WERI-Rb-1 (cell line): ENCODE measurements at regions not wholly inside any gene's neighbourhood (a gene's known extent, or its start where the extent isn't known, plus 50 kb on each side); places are given as distances from the start of the nearest gene placed in this dataset.

Source experiments
- DNase-seq: peaks from one replicate; pipeline ENCODE4 v3.0.0-alpha.2; 2020
- H3K27ac ChIP-seq: fragments of 250-450 bp; sonication (Bioruptor Pico); 2 replicates; pipeline ENCODE4 v1.5.1; 2020; ENCODE audit warnings: mild to moderate bottlenecking, moderate library complexity
- H3K27me3 ChIP-seq: fragments of 250-450 bp; sonication (Bioruptor Pico); 2 replicates; pipeline ENCODE4 v1.5.1; 2021; ENCODE audit warnings: mild to moderate bottlenecking, low read depth, moderate library complexity; ENCODE audit not compliant: insufficient read depth, severe bottlenecking
- H3K36me3 ChIP-seq: fragments of 250-450 bp; sonication (Bioruptor Pico); 2 replicates; pipeline ENCODE4 v1.5.1; 2020; ENCODE audit warnings: mild to moderate bottlenecking, moderate library complexity
- H3K4me3 ChIP-seq: 2 replicates; pipeline ENCODE4 v1.5.1; 2011; ENCODE audit warnings: low read depth, mild to moderate bottlenecking, control low read depth, low read length
- H3K9me3 ChIP-seq: fragments of 250-450 bp; sonication (Bioruptor Pico); 2 replicates; pipeline ENCODE4 v1.5.1; 2021; ENCODE audit warnings: mild to moderate bottlenecking, moderate library complexity; ENCODE audit not compliant: severe bottlenecking
- TF ChIP-seq, protein P1 (sequence below): IDR thresholded peaks from 2 replicates; pipeline ENCODE4 v1.5.1; 2011; ENCODE audit warnings: low read depth, mild to moderate bottlenecking, control low read depth, inconsistent platforms, low read length

DNA sequence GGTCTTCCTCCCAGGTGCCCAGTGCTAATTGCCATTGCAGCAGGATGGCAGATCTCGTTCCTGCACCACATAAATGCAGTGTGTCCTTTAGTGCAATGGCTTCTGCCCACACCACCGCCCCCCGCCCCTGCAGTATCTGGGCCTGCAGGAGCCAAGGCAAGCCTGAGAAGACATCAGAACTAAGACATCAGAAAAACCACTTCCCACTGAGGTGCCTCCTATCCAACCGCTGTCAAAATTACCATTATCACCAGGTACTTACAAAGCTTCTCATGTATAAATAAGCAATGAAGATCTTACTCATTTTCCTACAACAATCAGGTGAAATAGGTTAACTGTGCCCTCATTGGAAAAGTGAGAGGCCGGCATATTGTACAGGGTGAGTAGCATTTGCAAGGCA lies 228.8 kb downstream of the FBXO15 start:
- Histone ChIP-seq H3K36me3 (no peaks in the 10 kb centered on the region), H3K4me3 (no peak overlapping the region), H3K27ac (no peak overlapping the region), H3K9me3 (no peaks in the 10 kb centered on the region), H3K27me3 (no peaks in the 10 kb centered on the region)
- TF ChIP-seq, protein P1, sequence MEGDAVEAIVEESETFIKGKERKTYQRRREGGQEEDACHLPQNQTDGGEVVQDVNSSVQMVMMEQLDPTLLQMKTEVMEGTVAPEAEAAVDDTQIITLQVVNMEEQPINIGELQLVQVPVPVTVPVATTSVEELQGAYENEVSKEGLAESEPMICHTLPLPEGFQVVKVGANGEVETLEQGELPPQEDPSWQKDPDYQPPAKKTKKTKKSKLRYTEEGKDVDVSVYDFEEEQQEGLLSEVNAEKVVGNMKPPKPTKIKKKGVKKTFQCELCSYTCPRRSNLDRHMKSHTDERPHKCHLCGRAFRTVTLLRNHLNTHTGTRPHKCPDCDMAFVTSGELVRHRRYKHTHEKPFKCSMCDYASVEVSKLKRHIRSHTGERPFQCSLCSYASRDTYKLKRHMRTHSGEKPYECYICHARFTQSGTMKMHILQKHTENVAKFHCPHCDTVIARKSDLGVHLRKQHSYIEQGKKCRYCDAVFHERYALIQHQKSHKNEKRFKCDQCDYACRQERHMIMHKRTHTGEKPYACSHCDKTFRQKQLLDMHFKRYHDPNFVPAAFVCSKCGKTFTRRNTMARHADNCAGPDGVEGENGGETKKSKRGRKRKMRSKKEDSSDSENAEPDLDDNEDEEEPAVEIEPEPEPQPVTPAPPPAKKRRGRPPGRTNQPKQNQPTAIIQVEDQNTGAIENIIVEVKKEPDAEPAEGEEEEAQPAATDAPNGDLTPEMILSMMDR = no peak
- no peak for DNase-seq

DNA sequence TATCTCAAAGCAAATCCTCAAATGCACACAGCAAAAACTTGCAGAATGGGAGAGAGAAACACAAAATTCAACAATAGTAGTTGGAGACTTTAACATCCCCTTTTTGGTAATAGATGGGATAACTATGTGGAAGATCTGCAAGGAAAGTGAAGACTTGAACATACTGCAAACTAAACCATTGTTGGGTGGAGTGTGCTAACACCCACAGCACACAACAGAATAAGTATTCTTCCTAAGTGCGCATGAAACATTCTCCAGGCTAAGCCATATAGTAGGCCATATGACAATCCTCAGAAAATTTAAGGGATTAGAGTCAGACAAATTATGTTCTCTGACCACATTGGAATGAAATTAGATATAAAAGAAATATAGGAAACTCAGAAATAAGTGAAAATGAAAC lies 230.6 kb downstream of the FBXO15 start:
- Histone ChIP-seq H3K27me3 (no peaks in the 10 kb centered on the region), H3K27ac (no peak overlapping the region), H3K4me3 (no peak overlapping the region), H3K9me3 (no peaks in the 10 kb centered on the region), H3K36me3 (no peaks in the 10 kb centered on the region)
- DNase-seq = no peak
- TF ChIP-seq, protein P1 = no peak

DNA sequence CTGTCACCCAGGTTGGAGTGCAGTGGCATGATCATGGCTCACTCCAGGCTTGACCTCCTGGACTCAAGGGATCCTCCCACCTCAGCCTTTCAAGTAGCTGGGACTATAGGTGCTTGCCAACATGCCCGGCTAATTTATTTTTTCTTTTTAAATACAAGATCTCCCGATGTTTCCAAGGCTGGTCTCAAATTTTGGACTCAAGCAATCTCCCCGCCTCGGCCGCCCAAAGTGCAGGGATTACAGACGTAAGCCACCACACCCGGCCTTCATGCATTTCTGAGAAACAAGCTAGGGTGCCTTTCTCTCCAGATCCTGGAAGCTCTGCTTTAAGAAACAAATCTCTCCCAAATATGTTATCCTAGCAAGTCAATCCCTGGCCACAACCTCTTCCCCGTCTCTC lies 234.1 kb downstream of the FBXO15 start:
- TF ChIP-seq, protein P1 = no peak
- Histone ChIP-seq H3K27me3 (no peaks in the 10 kb centered on the region), H3K4me3 (no peak overlapping the region), H3K27ac (no peak overlapping the region), H3K36me3 (no peaks in the 10 kb centered on the region), H3K9me3 (no peaks in the 10 kb centered on the region)
- no peak for DNase-seq

DNA sequence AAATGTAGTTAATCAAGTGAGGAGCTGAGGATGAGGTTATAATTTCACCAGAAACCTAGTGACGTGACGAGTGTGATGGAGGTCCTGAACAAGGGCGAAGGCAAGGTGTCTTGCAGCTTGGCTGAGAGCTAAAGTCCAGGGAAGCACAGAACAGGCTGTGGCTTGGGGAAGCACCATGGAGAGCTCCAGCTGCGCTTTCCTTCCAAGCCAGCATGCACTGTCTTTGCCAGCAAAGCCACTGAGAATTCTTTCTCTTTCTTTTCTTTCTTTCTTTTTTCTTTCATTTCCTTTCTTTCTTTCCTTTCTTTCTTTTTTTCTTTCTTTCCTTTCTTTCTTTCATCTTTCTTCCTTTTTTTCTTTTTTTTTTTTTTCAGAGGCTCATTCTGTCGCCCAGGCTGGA lies 239.3 kb downstream of the FBXO15 start:
- TF ChIP-seq, protein P1 = no peak
- no peak overlapping the region for H3K4me3 ChIP-seq
- no peaks in the 10 kb centered on the region for H3K36me3 ChIP-seq
- H3K9me3 ChIP-seq = no peaks in the 10 kb centered on the region
- no peak for DNase-seq
- H3K27me3 ChIP-seq = no peaks in the 10 kb centered on the region
- H3K27ac ChIP-seq = no peak overlapping the region

DNA sequence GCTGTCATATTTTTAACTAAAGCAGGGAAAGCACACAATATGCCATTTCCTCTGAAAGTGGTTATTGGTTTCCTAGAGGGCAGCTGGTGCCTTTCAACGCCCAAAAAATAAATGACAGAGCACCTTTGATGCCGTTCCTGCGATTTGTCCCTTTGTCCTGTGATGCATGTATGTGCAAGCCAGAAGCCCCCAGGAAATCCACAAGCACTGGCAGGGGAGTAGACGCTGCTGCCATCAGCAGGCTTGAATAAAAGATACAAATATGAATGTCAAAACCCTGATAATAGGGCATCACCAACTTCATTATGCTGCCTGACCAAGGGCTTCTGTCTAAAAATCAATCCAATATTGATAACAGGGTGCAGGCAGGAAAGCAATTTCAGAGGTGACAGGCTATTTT lies 246.1 kb downstream of the FBXO15 start:
- Histone ChIP-seq H3K36me3 (no peaks in the 10 kb centered on the region), H3K4me3 (no peak overlapping the region), H3K9me3 (no peaks in the 10 kb centered on the region), H3K27ac (no peak overlapping the region), H3K27me3 (no peaks in the 10 kb centered on the region)
- TF ChIP-seq, protein P1 = no peak
- no peak for DNase-seq

DNA sequence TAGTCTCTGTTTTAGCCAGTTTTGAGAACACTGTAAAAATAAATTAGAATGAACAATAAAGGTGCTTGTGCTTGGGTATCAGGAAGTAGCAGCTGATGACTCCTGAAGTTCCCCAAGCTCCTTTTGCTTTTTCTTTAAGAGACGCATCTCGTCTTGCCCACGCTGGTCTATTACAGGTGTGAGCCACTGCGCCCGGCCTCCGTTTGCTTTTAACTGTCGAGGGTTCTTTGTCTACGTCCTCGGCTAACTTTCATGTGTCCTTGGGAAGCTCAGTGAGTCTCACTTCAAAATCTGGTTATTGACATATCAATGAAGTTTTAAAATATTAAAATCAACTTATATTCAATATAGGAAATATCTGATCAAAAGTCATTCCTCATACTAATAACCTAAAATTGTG lies 246.5 kb downstream of the FBXO15 start:
- TF ChIP-seq, protein P1 = no peak
- H3K27ac ChIP-seq = no peak overlapping the region
- no peak overlapping the region for H3K4me3 ChIP-seq
- no peaks in the 10 kb centered on the region for H3K27me3 ChIP-seq
- no peaks in the 10 kb centered on the region for H3K36me3 ChIP-seq
- no peak for DNase-seq
- H3K9me3 ChIP-seq = no peaks in the 10 kb centered on the region
